SH-SY5Y (cell line): ENCODE measurements at regions not wholly inside any gene's neighbourhood (a gene's known extent, or its start where the extent isn't known, plus 50 kb on each side); places are given as distances from the start of the nearest gene placed in this dataset.

Source experiments
- GATA2 ChIP-seq: IDR thresholded peaks from 2 replicates; pipeline ENCODE4 v1.6.1; 2011; ENCODE audit warnings: mild to moderate bottlenecking, low read depth, low read length
- GATA3 ChIP-seq: IDR thresholded peaks from 2 replicates; pipeline ENCODE4 v1.6.1; 2011; ENCODE audit warnings: low read depth, mild to moderate bottlenecking, low read length, moderate library complexity

- TF ChIP-seq GATA3 (no peak), GATA2 (no peak)
Measured at GRCh38 chr18:78828131-78828530, 151.5 kb upstream of the SALL3 start.

GRCh38 chr18:78830161-78830560 lies 149.5 kb upstream of the SALL3 start:
- TF ChIP-seq GATA3 (no peak), GATA2 (no peak)

DNA sequence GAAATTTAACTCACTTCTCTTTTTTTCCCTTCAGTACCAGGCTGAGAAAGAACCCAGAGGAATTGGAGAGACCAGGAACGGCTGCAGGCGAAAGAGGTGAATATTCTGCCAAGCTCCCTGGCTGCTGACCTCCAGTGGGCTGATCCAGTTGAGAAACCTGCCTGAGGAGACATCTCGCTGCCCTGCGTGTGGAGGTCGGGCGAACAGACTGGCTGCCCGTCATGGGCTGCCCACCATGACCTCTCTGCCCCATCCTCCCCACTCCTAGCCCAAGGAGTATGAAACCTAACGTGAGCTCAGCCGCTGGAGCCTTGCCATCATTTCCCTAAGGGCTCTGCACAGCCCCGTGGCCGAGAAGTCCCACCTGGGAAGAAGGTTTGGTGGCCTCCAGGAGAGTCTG lies 148.8 kb upstream of the SALL3 start:
- no peak for TF ChIP-seq GATA3
- no peak for TF ChIP-seq GATA2

DNA sequence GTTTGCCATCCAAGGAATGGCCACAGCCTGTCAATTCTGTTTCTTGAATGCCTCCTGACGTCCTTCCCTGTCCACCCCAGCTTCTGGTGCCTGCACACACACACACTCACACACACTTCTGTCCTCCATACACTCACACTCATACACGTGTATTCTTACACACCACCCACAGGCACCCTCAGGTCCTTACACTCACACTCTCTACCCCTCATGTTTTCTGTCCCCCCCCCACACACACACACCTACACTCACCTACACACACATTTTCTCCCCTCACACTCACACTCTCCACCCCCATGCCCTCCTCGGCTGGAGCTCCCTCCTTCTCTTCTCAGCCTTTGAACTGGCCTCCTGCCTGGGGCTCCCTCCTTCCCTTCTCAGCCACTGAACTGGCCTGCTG lies 148.0 kb upstream of the SALL3 start:
- no peak for TF ChIP-seq GATA3
- no peak for TF ChIP-seq GATA2

- TF ChIP-seq GATA3 (no peak), GATA2 (no peak)
Measured at GRCh38 chr18:78833833-78834232, 145.8 kb upstream of the SALL3 start.

DNA sequence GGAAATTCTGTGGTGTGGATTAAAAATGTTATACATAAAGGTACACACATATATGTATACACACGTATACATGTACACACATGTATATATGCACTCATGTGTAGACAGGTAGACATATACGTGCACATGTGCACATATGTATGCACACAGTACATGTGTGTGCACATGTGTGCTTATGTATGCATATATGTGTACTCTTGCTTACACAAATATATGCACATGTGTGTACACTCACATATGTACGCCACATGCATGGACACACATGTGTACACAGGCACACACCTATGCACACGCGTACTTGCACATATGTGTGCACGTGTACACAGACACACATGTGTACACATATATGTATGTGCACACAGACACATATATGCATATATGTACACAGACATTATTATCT lies 142.8 kb upstream of the SALL3 start:
- no peak for TF ChIP-seq GATA3
- TF ChIP-seq GATA2 = no peak

DNA sequence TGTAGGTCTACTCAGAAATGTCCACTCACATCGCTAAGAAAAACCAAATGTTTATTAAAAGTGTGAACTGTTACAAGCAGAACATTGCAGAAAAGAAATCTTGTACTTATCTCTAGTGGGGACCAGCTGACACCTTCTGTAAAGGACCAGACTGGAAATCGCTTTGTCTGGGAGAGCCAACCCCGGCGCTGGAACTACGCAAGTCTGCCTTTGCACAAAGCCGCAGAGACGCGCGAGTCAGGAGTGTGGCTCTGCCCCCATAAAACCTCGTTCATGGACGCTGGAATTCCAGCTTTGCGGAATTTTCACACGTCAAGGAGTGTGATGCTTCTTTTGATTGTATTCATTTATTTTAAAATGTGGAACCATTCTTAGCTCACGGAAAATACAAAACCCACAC lies 141.9 kb upstream of the SALL3 start:
- no peak for TF ChIP-seq GATA3
- no peak for TF ChIP-seq GATA2

DNA sequence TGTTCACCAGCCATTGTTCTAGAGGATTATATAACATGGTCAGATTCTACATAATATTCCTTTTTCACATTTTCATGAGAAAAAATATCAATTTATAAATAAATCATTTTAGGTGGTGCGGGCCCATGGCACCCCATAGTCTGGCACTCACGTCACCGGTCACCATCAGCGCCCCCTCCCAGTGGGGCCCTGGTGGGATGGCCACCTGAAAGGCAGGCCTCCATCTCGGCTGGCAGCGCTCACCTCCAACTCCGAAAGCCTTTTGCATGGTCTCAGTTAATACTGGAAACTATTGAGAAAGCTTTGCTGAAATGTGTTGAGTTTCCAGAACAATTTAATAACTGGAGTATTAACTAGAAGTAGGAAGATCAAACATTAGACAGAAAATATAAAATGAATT lies 141.4 kb upstream of the SALL3 start:
- no peak for TF ChIP-seq GATA3
- no peak for TF ChIP-seq GATA2

- TF ChIP-seq GATA2 (no peak), GATA3 (no peak)
Measured at GRCh38 chr18:78849046-78849445, 130.6 kb upstream of the SALL3 start.

- TF ChIP-seq GATA2 (no peak), GATA3 (no peak)
Measured at GRCh38 chr18:78849458-78849857, 130.2 kb upstream of the SALL3 start.

DNA sequence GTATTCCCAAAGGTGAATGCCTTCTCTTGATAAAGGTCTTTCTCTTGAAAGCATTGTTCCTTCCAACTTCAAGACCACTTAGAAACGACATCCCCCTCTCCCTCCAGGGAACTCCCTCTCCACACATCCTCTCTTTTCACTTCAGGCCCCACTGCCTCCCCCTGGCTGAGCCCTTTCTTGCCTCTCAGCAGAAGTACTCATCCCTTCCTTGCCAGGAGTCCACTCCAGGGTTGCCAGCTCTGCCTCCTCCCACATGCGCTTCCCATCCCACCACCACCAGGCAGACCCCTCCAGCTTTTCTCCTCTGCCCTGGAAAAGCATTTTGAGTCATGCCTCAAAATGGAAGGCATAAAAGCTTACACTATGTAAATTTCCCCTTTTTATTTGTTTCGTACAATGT lies 126.3 kb upstream of the SALL3 start:
- TF ChIP-seq GATA2 (no peak), GATA3 (no peak)

DNA sequence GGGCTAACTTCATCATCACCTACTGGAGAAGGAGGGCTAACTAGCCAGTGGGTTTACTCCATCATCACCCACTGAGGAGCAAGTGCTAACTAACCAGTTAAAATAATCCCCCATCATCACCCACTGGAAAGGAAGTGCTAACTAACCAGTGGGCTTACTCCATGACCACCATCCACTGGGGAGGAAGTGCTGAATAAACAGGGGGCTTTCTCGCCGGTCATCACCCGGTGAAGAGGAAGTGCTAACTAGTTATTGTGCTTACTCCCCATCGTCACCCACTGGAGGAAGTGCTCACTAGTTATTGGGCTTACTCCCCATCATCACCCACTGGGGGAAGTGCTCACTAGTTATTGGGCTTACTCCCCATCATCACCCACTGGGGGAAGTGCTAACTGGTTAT lies 124.4 kb upstream of the SALL3 start:
- TF ChIP-seq GATA2 = no peak
- TF ChIP-seq GATA3 = no peak

DNA sequence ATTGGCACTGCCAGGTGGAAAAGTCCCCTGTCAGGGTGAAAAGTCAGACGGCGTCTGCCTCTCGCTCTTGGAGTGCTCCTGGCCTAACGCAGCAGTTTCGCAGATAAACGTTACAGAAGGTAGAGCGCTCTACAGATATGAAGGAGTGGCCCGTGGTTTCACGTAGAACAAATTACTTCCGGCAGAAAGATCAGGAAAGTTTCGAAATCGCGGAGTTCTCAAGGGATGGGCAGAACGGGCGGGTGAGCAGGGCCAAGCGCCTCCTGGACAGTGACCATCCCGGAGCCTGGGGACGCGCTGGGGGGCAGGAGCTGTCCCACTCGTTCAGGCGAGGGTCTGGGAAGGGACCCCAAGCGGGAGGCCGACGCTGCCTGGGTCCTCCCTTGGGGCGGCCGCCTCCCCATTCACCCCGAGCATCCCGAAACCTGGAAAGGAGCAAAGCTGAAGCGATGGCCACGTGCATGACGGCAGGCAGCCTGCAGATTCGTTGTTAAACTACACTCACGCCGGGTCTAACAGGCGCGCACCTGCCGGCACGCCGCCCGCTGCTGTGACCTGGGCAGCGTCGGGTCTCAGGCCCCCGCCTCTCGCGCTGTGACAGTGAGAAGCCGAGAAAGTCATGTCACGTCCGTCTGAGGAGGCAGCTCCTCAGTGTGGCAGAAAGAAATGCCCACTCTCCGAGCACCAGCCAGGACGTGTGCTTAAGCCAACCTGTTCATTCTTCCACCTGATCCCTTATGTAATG lies 122.9 kb upstream of the SALL3 start:
- TF ChIP-seq GATA3 (no peak), GATA2 (no peak)

DNA sequence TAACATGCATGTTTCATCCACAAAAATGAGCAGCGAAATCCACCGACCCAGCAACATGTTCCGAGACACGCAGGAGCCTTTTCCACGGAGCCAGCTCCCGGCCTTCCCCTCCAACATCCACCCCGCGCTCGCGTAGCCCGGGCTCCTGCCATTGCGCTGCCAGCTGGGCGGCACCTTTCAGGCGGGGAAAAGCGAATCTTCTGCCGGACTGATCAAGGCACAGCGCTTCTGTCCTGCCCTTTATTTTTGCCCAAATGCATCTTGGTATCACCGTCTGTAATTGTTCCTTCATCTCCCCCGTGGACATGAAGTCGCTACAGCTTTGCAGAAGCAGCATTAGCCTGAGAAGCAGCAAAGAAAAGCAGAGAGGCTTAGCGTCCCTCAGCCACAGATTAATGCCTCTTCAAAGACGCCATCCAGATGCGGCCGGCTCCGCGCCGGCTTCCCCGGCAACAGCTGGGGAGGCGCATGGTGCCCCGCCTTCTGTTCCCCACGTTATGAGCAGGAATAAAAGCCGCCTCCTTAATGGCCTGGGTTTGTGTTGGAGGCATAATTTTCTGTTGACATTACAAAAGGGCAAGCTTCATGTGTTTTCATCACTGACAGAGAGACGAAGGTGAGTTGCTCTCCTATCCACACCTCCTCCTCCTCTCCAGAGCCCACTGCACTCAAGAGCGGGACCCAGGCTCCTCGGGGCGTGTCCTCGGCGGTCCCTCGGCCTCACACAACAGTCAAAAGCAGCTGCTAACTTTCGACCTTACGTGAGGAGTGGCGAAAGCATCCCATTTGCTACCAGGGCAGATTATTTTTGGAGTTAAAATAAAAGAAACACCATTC lies 122.1 kb upstream of the SALL3 start:
- no peak for TF ChIP-seq GATA3
- TF ChIP-seq GATA2 = no peak

- no peak for TF ChIP-seq GATA2
- no peak for TF ChIP-seq GATA3
Measured at GRCh38 chr18:78859686-78860085, 119.9 kb upstream of the SALL3 start.
